ENCODE measurements at regions not wholly inside any gene's neighbourhood (a gene's known extent, or its start where the extent isn't known, plus 50 kb on each side); places are given as distances from the start of the nearest gene placed in this dataset.

DNA sequence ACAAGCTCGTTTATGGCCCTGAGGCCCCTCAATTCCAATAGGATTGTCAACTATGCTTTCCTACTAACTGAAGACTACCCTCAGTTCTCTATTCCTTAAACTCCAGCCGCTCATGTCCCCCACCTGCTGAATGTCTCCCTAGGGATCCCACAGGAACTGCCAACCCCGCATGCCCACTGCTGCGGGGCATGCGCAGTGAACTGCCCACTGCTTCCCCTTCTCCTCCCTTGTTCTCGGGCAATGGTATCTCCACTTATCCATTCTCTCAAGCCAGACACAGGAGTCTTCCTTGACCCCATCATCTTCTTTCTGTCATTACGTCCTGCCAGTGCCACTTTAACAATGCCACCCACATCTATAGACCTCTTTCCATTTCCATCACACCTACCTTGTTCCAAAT is 90.0 kb downstream of the FGF18 start:
- TF ChIP-seq, protein P1, sequence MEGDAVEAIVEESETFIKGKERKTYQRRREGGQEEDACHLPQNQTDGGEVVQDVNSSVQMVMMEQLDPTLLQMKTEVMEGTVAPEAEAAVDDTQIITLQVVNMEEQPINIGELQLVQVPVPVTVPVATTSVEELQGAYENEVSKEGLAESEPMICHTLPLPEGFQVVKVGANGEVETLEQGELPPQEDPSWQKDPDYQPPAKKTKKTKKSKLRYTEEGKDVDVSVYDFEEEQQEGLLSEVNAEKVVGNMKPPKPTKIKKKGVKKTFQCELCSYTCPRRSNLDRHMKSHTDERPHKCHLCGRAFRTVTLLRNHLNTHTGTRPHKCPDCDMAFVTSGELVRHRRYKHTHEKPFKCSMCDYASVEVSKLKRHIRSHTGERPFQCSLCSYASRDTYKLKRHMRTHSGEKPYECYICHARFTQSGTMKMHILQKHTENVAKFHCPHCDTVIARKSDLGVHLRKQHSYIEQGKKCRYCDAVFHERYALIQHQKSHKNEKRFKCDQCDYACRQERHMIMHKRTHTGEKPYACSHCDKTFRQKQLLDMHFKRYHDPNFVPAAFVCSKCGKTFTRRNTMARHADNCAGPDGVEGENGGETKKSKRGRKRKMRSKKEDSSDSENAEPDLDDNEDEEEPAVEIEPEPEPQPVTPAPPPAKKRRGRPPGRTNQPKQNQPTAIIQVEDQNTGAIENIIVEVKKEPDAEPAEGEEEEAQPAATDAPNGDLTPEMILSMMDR (IDR thresholded peaks at IDR 0.05) = no peak
- Histone ChIP-seq H3K9me3 (no peaks in the 10 kb centered on the region), H3K4me1 (ENCODE audit: control insufficient read depth in 1 of 2, insufficient read depth in 1 of 2, low read depth in 1 of 2, low read length in 1 of 2) (no peaks in the 10 kb centered on the region), H3K27me3 (peaks cover 5% of the 10 kb centered on the region), H3K36me3 (no peaks in the 10 kb centered on the region), H3K4me3 (ENCODE audit: low read depth in 1 of 2, low read length in 1 of 2) (no peak overlapping the region), H3K27ac (no peak overlapping the region)

DNA sequence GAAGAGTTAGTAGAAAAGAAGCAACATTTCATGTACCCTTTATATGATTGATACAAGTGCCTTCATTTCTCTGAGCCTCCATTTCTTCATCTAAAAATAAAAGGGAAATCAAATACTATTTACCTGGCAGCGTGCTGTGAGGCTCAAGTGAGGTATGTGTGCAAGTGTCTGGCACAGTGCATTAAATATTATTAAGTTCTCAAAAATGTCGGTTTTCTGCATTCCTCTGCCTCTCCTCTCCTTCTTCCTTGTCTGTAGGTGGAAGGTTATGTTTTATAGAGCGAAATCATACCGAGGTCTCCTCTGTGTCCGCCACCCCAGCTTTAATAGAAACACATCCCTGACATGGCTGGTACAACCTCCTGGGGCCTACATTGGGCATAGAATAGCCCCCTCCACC is 93.0 kb downstream of the FGF18 start:
- Histone ChIP-seq H3K4me3 (ENCODE audit: low read depth in 1 of 2, low read length in 1 of 2) (no peak overlapping the region), H3K27me3 (peaks cover 5% of the 10 kb centered on the region), H3K27ac (no peak overlapping the region), H3K4me1 (ENCODE audit: control insufficient read depth in 1 of 2, insufficient read depth in 1 of 2, low read depth in 1 of 2, low read length in 1 of 2) (no peaks in the 10 kb centered on the region), H3K9me3 (no peaks in the 10 kb centered on the region), H3K36me3 (no peaks in the 10 kb centered on the region)
- TF ChIP-seq, protein P1 (IDR thresholded peaks at IDR 0.05) = no peak

DNA sequence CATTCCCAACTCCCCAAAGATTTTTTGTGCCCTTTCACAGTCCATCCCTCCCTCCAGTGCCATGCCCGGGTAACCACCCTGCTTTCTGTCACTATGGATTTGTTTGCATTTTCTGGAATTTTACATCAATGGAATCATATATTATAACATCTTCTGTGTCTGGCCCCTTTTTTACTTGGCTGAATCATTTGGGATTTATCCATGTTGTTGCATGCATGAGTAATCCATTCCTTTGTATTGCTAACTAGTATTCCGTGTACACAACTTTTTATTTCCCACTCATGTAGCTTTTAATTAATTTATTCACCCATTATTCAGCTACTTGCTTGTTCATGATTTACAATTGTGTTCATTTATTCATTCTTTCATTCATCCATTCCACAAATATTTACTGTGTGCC is 94.1 kb downstream of the FGF18 start:
- H3K27me3 ChIP-seq = peaks cover 5% of the 10 kb centered on the region
- no peaks in the 10 kb centered on the region for H3K4me1 ChIP-seq (ENCODE audit: control insufficient read depth in 1 of 2, insufficient read depth in 1 of 2, low read depth in 1 of 2, low read length in 1 of 2)
- H3K27ac ChIP-seq = no peak overlapping the region
- no peak overlapping the region for H3K4me3 ChIP-seq (ENCODE audit: low read depth in 1 of 2, low read length in 1 of 2)
- no peaks in the 10 kb centered on the region for H3K9me3 ChIP-seq
- H3K36me3 ChIP-seq = no peaks in the 10 kb centered on the region
- TF ChIP-seq, protein P1 (IDR thresholded peaks at IDR 0.05) = no peak

DNA sequence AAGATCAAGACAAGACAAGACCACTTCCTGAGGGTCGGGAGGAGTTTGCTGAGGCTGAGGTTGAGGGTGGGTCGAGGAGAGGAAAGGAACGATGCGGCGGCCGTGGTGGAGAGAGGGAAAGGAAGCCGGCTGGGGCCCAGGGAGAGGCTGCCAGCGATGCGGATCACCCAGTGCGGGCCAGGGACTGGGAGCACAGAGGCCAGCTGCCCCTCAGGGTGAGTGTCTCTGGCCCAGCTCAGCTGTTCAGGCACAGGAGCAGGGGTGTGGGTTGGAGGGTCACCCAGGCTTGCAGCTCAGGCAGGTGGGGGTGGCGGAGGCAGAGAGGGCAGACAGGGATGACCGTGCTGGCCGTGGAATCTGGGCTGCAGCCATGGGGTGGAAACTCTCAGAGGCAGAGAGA is 99.5 kb downstream of the FGF18 start:
- no peaks in the 10 kb centered on the region for H3K27me3 ChIP-seq

DNA sequence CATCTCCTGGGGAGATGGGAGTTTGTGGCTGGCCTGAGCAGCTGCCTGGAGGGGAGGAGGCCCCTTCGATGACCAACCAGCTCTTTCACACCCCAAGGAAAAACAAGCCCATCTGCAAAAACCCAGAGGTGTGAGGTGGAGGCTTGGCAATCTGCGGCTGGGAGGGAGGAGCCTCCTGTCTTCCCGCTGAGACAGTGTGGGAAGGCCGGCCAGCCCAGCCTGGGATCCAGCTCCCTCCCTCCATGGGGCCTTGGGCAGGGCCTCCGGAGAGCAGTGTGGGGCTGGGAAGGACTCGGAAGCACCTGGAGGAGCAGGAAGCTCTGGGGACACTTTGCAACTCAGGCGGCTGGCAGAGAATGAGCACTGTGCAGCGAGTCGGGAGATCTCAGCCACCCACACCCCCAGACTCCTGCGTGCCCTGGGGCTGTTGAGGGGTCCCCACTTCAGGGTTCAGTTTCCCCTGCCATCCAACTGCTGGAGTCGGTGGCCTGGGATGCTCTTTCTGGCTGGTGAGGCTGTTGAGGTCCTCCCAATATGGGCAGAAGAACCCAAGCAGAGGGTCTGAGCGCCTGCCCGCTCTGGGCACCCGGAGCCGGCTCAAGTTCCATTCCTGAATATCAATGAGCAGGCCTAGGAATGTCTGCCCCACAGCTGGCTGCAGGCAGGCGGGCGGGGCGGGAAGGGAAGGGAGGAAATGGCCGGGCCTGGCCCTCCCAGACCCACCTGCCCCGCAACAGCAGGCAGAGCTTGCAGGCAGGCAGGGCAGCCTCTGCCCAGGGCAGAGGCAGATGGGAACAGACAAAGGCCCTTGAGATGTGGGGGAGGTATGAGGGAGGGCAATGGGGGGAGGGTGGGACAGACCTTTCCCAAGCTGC is 101.1 kb downstream of the FGF18 start:
- Histone ChIP-seq H3K36me3 (no peaks in the 10 kb centered on the region), H3K4me1 (ENCODE audit: control insufficient read depth in 1 of 2, insufficient read depth in 1 of 2, low read depth in 1 of 2, low read length in 1 of 2) (no peaks in the 10 kb centered on the region), H3K27ac (no peak overlapping the region), H3K4me3 (ENCODE audit: low read depth in 1 of 2, low read length in 1 of 2) (no peak overlapping the region), H3K9me3 (no peaks in the 10 kb centered on the region), H3K27me3 (peaks cover 4% of the 10 kb centered on the region)
- TF ChIP-seq, protein P1 (IDR thresholded peaks at IDR 0.05) = no peak

More for the DNA sequence above, 99.5 kb downstream of the FGF18 start:
- no peaks in the 10 kb centered on the region for H3K36me3 ChIP-seq
- H3K9me3 ChIP-seq = no peaks in the 10 kb centered on the region
- no peak overlapping the region for H3K27ac ChIP-seq
- no peak overlapping the region for H3K4me3 ChIP-seq (ENCODE audit: low read depth in 1 of 2, low read length in 1 of 2)
- H3K4me1 ChIP-seq (ENCODE audit: control insufficient read depth in 1 of 2, insufficient read depth in 1 of 2, low read depth in 1 of 2, low read length in 1 of 2) = no peaks in the 10 kb centered on the region
- TF ChIP-seq, protein P1 (IDR thresholded peaks at IDR 0.05) = no peak
